Glutamatergic neuron (in vitro differentiated cells): ENCODE measurements at regions not wholly inside any gene's neighbourhood (a gene's known extent, or its start where the extent isn't known, plus 50 kb on each side); places are given as distances from the start of the nearest gene placed in this dataset.

Experiments used
- DNase-seq: peaks from one replicate; pipeline ENCODE4 v3.0.0; 2022
- H3K27ac Mint-ChIP-seq: one replicate; pipeline ENCODE4 v1.8.0; 2020; ENCODE audit warnings: mild to moderate bottlenecking, mixed read lengths, inconsistent platforms; ENCODE audit not compliant: unreplicated experiment
- H3K27me3 Mint-ChIP-seq: one replicate; pipeline ENCODE4 v1.8.0; 2020; ENCODE audit warnings: mild to moderate bottlenecking, moderate library complexity, mixed read lengths, inconsistent platforms; ENCODE audit not compliant: unreplicated experiment
- H3K36me3 Mint-ChIP-seq: one replicate; pipeline ENCODE4 v1.8.0; 2020; ENCODE audit warnings: mild to moderate bottlenecking, mixed read lengths, inconsistent platforms; ENCODE audit not compliant: unreplicated experiment
- H3K4me1 Mint-ChIP-seq: one replicate; pipeline ENCODE4 v1.8.0; 2020; ENCODE audit warnings: mild to moderate bottlenecking, low read depth, mixed read lengths, inconsistent platforms; ENCODE audit not compliant: unreplicated experiment
- H3K4me3 Mint-ChIP-seq: one replicate; pipeline ENCODE4 v1.8.0; 2020; ENCODE audit warnings: mild to moderate bottlenecking, mixed read lengths, inconsistent platforms; ENCODE audit not compliant: unreplicated experiment
- H3K9me3 Mint-ChIP-seq: one replicate; pipeline ENCODE4 v1.8.0; 2020; ENCODE audit warnings: mild to moderate bottlenecking, moderate library complexity, mixed read lengths, inconsistent platforms; ENCODE audit not compliant: unreplicated experiment
- CTCF ChIP-seq: fragments of 200-600 bp; sonication (generic); IDR thresholded peaks from one replicate; pipeline ENCODE4 v1.5.0; 2021; ENCODE audit not compliant: partially characterized antibody, unreplicated experiment

- no peak overlapping the region for H3K4me3 Mint-ChIP-seq
- TF ChIP-seq CTCF: no peak
- no peaks in the 10 kb centered on the region for H3K36me3 Mint-ChIP-seq
Measured at GRCh38 chr10:57952741-57953140, 315.0 kb downstream of the IPMK start.

GRCh38 chr10:57950442-57950974, 317.2 kb downstream of the IPMK start:
- no peaks in the 10 kb centered on the region for H3K27me3 Mint-ChIP-seq
- DNase-seq: no peak
- H3K4me1 Mint-ChIP-seq: peaks cover 1% of the 10 kb centered on the region
- H3K9me3 Mint-ChIP-seq: no peaks in the 10 kb centered on the region
- TF ChIP-seq CTCF: no peak
- H3K36me3 Mint-ChIP-seq: no peaks in the 10 kb centered on the region
- no peak overlapping the region for H3K27ac Mint-ChIP-seq
- no peak overlapping the region for H3K4me3 Mint-ChIP-seq

More at GRCh38 chr10:57952741-57953140, 315.0 kb downstream of the IPMK start:
- no peaks in the 10 kb centered on the region for H3K27me3 Mint-ChIP-seq
- DNase-seq: no peak
- peaks cover 1% of the 10 kb centered on the region for H3K4me1 Mint-ChIP-seq
- H3K27ac Mint-ChIP-seq: no peak overlapping the region
- no peaks in the 10 kb centered on the region for H3K9me3 Mint-ChIP-seq

GRCh38 chr10:57948796-57949195, 318.9 kb downstream of the IPMK start:
- H3K36me3 Mint-ChIP-seq: no peaks in the 10 kb centered on the region
- H3K9me3 Mint-ChIP-seq: no peaks in the 10 kb centered on the region
- peaks cover 1% of the 10 kb centered on the region for H3K4me1 Mint-ChIP-seq
- no peaks in the 10 kb centered on the region for H3K27me3 Mint-ChIP-seq
- TF ChIP-seq CTCF: no peak
- no peak overlapping the region for H3K4me3 Mint-ChIP-seq
- no peak overlapping the region for H3K27ac Mint-ChIP-seq
- DNase-seq: no peak

GRCh38 chr10:57946833-57947232, 320.9 kb downstream of the IPMK start:
- no peaks in the 10 kb centered on the region for H3K27me3 Mint-ChIP-seq
- H3K27ac Mint-ChIP-seq: no peak overlapping the region
- TF ChIP-seq CTCF: no peak
- peaks cover 1% of the 10 kb centered on the region for H3K4me1 Mint-ChIP-seq
- DNase-seq: no peak
- no peaks in the 10 kb centered on the region for H3K9me3 Mint-ChIP-seq
- H3K4me3 Mint-ChIP-seq: no peak overlapping the region
- H3K36me3 Mint-ChIP-seq: no peaks in the 10 kb centered on the region

- DNase-seq: no peak
Measured at GRCh38 chr10:57943701-57944100, 324.0 kb downstream of the IPMK start.

More at GRCh38 chr10:57943701-57944100, 324.0 kb downstream of the IPMK start:
- H3K27me3 Mint-ChIP-seq: no peaks in the 10 kb centered on the region
- no peaks in the 10 kb centered on the region for H3K9me3 Mint-ChIP-seq
- no peaks in the 10 kb centered on the region for H3K36me3 Mint-ChIP-seq
- peaks cover 3% of the 10 kb centered on the region for H3K4me1 Mint-ChIP-seq
- H3K27ac Mint-ChIP-seq: no peak overlapping the region
- TF ChIP-seq CTCF: no peak
- H3K4me3 Mint-ChIP-seq: no peak overlapping the region
